Gastrocnemius medialis (tissue), 4 donors: ENCODE measurements at regions not wholly inside any gene's neighbourhood (a gene's known extent, or its start where the extent isn't known, plus 50 kb on each side); places are given as distances from the start of the nearest gene placed in this dataset.

Experiments
- CTCF ChIP-seq, 5 experiments: fragments of 450-650 bp in 3 of 5; fragments of 200-600 bp in 2 of 5; sonication (generic) in 2 of 5; IDR thresholded peaks in 4 of 5; conservative IDR thresholded peaks in 1 of 5; 1 replicate in 4 of 5; 2 replicates in 1 of 5; pipeline ENCODE4 v1.5.1; 2016 to 2019; ENCODE audit warnings: antibody characterized with exemption in 5 of 5, mild to moderate bottlenecking in 3 of 5, moderate library complexity in 3 of 5
- POLR2A ChIP-seq, 2 donors: fragments of 450-650 bp; IDR thresholded peaks; one replicate each; pipeline ENCODE4 v1.6.1; 2017; ENCODE audit warnings: antibody characterized with exemption in 2 of 2, mild to moderate bottlenecking in 2 of 2, moderate library complexity in 2 of 2

GRCh38 chrX:20500171-20500865 lies 233.6 kb upstream of the RPS6KA3 start:
- no peak for TF ChIP-seq CTCF (IDR thresholded peaks at IDR 0.05 in 4 of 5, conservative IDR thresholded peaks at IDR 0.05 in 1 of 5)
- no peak for TF ChIP-seq POLR2A (IDR thresholded peaks at IDR 0.05)
